GM12875 (cell line): ENCODE measurements at regions not wholly inside any gene's neighbourhood (a gene's known extent, or its start where the extent isn't known, plus 50 kb on each side); places are given as distances from the start of the nearest gene placed in this dataset.

Experiments used
- H3K4me3 ChIP-seq: one replicate; pipeline ENCODE4 v1.5.1; 2011; ENCODE audit warnings: low read depth, low read length, control low read depth
- CTCF ChIP-seq: IDR thresholded peaks from 2 replicates; pipeline ENCODE4 v1.5.1; 2011; ENCODE audit warnings: low read depth, mild to moderate bottlenecking, control low read depth, inconsistent platforms, low read length, moderate library complexity, borderline replicate concordance; ENCODE audit not compliant: insufficient read depth

- TF ChIP-seq CTCF: no peak
Observed at GRCh38 chr3:88704338-88704737, 403.1 kb upstream of the EPHA3 start.

DNA sequence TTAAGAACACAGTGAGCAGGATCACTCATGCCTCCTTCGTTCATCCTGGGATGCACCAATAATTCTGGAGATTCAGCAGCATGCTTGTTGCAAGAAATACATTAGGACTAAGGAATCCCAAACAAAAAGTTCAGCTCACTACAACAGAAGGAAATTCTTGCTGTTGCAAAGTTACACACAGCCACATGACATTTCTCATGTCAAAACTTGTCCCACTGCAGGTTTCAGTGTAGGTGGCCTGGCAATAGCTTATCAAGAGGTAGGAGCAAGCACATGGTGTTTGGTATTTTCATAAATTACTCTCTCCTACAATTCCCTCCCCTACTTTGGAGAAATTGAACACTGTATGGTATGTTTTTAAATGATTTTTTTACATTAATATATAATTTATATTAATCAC is 399.6 kb upstream of the EPHA3 start:
- no peak for TF ChIP-seq CTCF
- no peak overlapping the region for H3K4me3 ChIP-seq

More at GRCh38 chr3:88704338-88704737, 403.1 kb upstream of the EPHA3 start:
- H3K4me3 ChIP-seq: no peak overlapping the region

GRCh38 chr3:88712552-88712951 is 394.9 kb upstream of the EPHA3 start:
- no peak overlapping the region for H3K4me3 ChIP-seq
- TF ChIP-seq CTCF: no peak

DNA sequence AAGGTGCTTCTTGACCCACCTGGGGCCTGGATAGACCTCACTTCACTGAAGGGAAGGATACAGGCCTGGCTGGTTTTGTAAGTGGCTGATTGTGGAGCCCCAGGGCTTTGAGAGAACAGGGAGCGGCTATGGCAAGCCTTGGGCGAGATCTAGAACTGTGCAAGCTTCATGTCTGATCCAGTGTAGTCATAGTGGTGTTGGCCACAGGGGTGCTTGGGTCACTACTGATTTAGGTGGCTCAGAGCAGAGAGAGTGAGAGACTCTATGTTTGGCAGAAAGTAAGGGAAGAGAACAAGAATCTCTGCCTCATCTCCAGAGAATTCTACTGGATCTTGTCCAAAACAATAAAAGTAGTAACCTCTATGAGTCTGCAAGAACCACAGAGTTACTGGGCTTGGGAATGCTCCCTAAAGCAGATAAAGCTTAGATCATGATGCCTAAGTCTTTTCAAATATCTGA is 394.2 kb upstream of the EPHA3 start:
- no peak for TF ChIP-seq CTCF
- no peak overlapping the region for H3K4me3 ChIP-seq

DNA sequence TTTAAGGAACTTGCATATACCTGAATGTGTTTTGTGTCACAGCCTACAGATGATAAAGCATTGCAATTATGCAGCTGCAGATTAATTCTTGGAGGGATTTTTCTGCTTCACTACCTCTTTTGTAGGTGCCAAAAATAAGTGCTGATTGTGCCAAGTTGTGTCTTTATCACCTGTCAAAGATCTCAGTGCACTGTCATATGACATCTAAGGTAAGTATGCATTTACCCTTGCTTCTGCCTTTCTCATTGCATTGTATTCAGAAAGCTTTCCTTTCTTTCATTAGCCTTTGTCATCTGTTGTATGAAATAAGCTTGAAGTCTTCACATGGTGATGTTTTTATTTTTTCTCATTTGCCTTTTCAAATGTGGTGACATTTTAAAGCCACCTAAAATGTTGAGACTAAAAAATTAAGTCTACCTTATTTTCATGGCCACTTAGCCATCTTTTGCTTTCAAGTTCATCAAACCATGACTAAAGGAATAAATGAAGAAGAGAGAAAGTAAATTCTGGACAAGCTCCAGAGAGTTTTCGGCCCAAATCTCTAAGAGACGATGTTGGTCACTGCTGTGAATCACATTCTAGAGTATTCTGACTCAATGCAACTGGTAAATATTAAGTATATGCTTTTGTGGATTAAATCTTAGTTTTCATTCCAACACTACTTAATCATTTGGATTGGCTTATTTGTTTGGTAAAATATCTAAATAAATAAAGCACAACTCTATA is 381.8 kb upstream of the EPHA3 start:
- TF ChIP-seq CTCF: no peak

GRCh38 chr3:88732186-88732585 is 375.2 kb upstream of the EPHA3 start:
- no peak for TF ChIP-seq CTCF
- no peak overlapping the region for H3K4me3 ChIP-seq

More for the DNA sequence above, 381.8 kb upstream of the EPHA3 start:
- no peak overlapping the region for H3K4me3 ChIP-seq

GRCh38 chr3:88742106-88742505 is 365.3 kb upstream of the EPHA3 start:
- no peak for TF ChIP-seq CTCF
- H3K4me3 ChIP-seq: no peak overlapping the region
